VCaP (cell line): ENCODE measurements at regions not wholly inside any gene's neighbourhood (a gene's known extent, or its start where the extent isn't known, plus 50 kb on each side); places are given as distances from the start of the nearest gene placed in this dataset.

ENCODE experiments used
- H3K27ac ChIP-seq: fragments of 450-650 bp; 2 replicates; pipeline ENCODE4 v1.5.1; 2017
- CTCF ChIP-seq: fragments of 450-650 bp; conservative IDR thresholded peaks from 2 replicates; pipeline ENCODE4 v1.5.1; 2017; ENCODE audit warnings: mild to moderate bottlenecking, moderate library complexity

- H3K27ac ChIP-seq = no peak overlapping the region
- no peak for TF ChIP-seq CTCF
Measured at GRCh38 chr16:76900285-76901263, 290.4 kb upstream of the MON1B start.

- no peak overlapping the region for H3K27ac ChIP-seq
- no peak for TF ChIP-seq CTCF
Measured at GRCh38 chr16:76906552-76906951, 284.4 kb upstream of the MON1B start.

GRCh38 chr16:76910931-76911330 is 280.1 kb upstream of the MON1B start:
- no peak overlapping the region for H3K27ac ChIP-seq
- TF ChIP-seq CTCF = no peak

GRCh38 chr16:76913046-76913445 is 277.9 kb upstream of the MON1B start:
- TF ChIP-seq CTCF = no peak
- H3K27ac ChIP-seq = no peak overlapping the region

- no peak for TF ChIP-seq CTCF
Measured at GRCh38 chr16:76926042-76926441, 264.9 kb upstream of the MON1B start.

GRCh38 chr16:76926595-76926994 is 264.4 kb upstream of the MON1B start:
- no peak overlapping the region for H3K27ac ChIP-seq
- no peak for TF ChIP-seq CTCF

More at GRCh38 chr16:76926042-76926441, 264.9 kb upstream of the MON1B start:
- H3K27ac ChIP-seq = no peak overlapping the region

- no peak overlapping the region for H3K27ac ChIP-seq
- no peak for TF ChIP-seq CTCF
Measured at GRCh38 chr16:76931186-76931585, 259.8 kb upstream of the MON1B start.
